GM12878 (cell line): ENCODE measurements at regions not wholly inside any gene's neighbourhood (a gene's known extent, or its start where the extent isn't known, plus 50 kb on each side); places are given as distances from the start of the nearest gene placed in this dataset.

Source experiments
- CBX3 ChIP-seq: fragments of 200-600 bp; sonication (generic); IDR thresholded peaks from 2 replicates; pipeline ENCODE4 v1.6.1; 2016; ENCODE audit warnings: low read depth, borderline replicate concordance
- CHD4 ChIP-seq: fragments of 200-600 bp; sonication (generic); IDR thresholded peaks from 2 replicates; pipeline ENCODE4 v1.6.1; 2016; ENCODE audit warnings: mild to moderate bottlenecking
- ESRRA ChIP-seq: IDR thresholded peaks from 2 replicates; pipeline ENCODE4 v1.6.1; 2012; ENCODE audit warnings: mild to moderate bottlenecking, low read length, improper control_type of control experiment
- ETV6 ChIP-seq, 2 experiments: fragments of 450-650 bp in 1 of 2; IDR thresholded peaks in 1 of 2; conservative IDR thresholded peaks in 1 of 2; 2 replicates each; pipeline ENCODE4 v1.6.1; 2014; ENCODE audit warnings: antibody characterized with exemption in 1 of 2, borderline replicate concordance in 1 of 2, low read depth in 1 of 2, mild to moderate bottlenecking in 1 of 2, moderate library complexity in 1 of 2
- FOXK2 ChIP-seq: fragments of 450-650 bp; IDR thresholded peaks from 2 replicates; pipeline ENCODE4 v1.6.1; 2017; ENCODE audit warnings: mild to moderate bottlenecking, moderate library complexity
- GABPA ChIP-seq: IDR thresholded peaks from 2 replicates; pipeline ENCODE4 v1.6.1; 2014; ENCODE audit warnings: antibody characterized with exemption, low read depth, mild to moderate bottlenecking, inconsistent platforms
- MEF2A ChIP-seq: IDR thresholded peaks from 2 replicates; pipeline ENCODE4 v1.6.1; 2011; ENCODE audit warnings: low read depth, mild to moderate bottlenecking, low read length, moderate library complexity; ENCODE audit not compliant: insufficient read depth
- POLR2AphosphoS2 ChIP-seq: IDR thresholded peaks from 2 replicates; pipeline ENCODE4 v1.6.1; 2011; ENCODE audit warnings: low read depth, mild to moderate bottlenecking, low read length, improper control_type of control experiment, moderate library complexity
- RAD21 ChIP-seq: IDR thresholded peaks from 2 replicates; pipeline ENCODE4 v1.6.1; 2011; ENCODE audit warnings: mild to moderate bottlenecking, low read depth, low read length, moderate library complexity; ENCODE audit not compliant: insufficient read depth
- RB1 ChIP-seq: fragments of 450-650 bp; formaldehyde crosslinking; IDR thresholded peaks from 2 replicates; pipeline ENCODE4 v1.6.1; 2017; ENCODE audit warnings: mild to moderate bottlenecking, borderline replicate concordance
- SIN3A ChIP-seq: IDR thresholded peaks from 2 replicates; pipeline ENCODE4 v1.6.1; 2012; ENCODE audit warnings: low read depth, low read length, improper control_type of control experiment
- SMC3 ChIP-seq: IDR thresholded peaks from 2 replicates; pipeline ENCODE4 v1.6.1; 2011; ENCODE audit warnings: low read length, improper control_type of control experiment, borderline replicate concordance
- TCF12 ChIP-seq: IDR thresholded peaks from 2 replicates; pipeline ENCODE4 v1.6.1; 2011; ENCODE audit warnings: low read depth, mild to moderate bottlenecking, low read length
- ZNF207 ChIP-seq: fragments of 450-650 bp; IDR thresholded peaks from 2 replicates; pipeline ENCODE4 v1.6.1; 2014; ENCODE audit warnings: antibody characterized with exemption, mild to moderate bottlenecking, borderline replicate concordance
- ZNF217 ChIP-seq: fragments of 450-650 bp; IDR thresholded peaks from 2 replicates; pipeline ENCODE4 v1.6.1; 2017; ENCODE audit warnings: antibody characterized with exemption, mild to moderate bottlenecking
- TF ChIP-seq, protein P1 (sequence below): IDR thresholded peaks from 2 replicates; pipeline ENCODE4 v1.6.1; 2012; ENCODE audit warnings: improper control_type of control experiment, low read depth, low read length; ENCODE audit not compliant: insufficient replicate concordance
- TF ChIP-seq, protein P2 (sequence below): fragments of 450-650 bp; IDR thresholded peaks from 2 replicates; pipeline ENCODE4 v1.6.1; 2017; ENCODE audit warnings: mild to moderate bottlenecking, moderate library complexity
- TF ChIP-seq, protein P3 (sequence below): fragments of 450-650 bp; IDR thresholded peaks from 2 replicates; pipeline ENCODE4 v1.6.1; 2017; ENCODE audit warnings: mild to moderate bottlenecking, moderate library complexity

DNA sequence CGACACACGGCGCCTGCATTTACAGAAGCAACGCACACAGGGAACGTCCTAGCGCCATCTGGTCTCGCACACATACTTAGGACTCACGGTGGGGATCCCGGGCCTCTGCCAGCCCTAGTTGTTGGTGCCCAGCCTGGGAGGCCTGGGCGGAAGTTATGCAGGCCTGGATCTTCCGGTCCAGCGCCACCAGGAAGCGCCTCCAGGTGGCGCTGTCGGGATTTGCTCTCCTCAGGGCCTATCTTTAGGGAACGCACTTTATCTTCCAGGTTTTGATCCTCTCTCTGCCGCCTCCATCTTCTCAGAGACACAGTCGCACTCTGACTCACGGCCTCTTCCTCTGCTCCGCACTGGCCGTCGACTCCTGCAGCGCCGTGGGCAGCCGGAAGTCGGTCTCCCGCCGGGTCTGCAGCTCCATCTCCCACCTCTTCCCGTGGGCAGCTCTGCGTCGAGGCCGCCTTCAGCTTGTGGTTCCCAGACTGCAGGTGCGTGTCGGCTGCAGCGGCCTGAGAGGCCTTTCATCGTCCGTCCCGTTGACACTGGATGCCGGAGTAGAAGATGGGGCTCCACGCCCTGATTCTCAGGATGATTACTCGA lies 760.4 kb downstream of the TMEM121 start (continued):
- no peak for TF ChIP-seq ZNF207
- TF ChIP-seq CBX3: no peak
- no peak for TF ChIP-seq ETV6 (conservative IDR thresholded peaks at IDR 0.05 in 1 of 2, IDR thresholded peaks at IDR 0.05 in 1 of 2; ENCODE audit: borderline replicate concordance in 1 of 2, low read depth in 1 of 2)
- TF ChIP-seq, protein P1, sequence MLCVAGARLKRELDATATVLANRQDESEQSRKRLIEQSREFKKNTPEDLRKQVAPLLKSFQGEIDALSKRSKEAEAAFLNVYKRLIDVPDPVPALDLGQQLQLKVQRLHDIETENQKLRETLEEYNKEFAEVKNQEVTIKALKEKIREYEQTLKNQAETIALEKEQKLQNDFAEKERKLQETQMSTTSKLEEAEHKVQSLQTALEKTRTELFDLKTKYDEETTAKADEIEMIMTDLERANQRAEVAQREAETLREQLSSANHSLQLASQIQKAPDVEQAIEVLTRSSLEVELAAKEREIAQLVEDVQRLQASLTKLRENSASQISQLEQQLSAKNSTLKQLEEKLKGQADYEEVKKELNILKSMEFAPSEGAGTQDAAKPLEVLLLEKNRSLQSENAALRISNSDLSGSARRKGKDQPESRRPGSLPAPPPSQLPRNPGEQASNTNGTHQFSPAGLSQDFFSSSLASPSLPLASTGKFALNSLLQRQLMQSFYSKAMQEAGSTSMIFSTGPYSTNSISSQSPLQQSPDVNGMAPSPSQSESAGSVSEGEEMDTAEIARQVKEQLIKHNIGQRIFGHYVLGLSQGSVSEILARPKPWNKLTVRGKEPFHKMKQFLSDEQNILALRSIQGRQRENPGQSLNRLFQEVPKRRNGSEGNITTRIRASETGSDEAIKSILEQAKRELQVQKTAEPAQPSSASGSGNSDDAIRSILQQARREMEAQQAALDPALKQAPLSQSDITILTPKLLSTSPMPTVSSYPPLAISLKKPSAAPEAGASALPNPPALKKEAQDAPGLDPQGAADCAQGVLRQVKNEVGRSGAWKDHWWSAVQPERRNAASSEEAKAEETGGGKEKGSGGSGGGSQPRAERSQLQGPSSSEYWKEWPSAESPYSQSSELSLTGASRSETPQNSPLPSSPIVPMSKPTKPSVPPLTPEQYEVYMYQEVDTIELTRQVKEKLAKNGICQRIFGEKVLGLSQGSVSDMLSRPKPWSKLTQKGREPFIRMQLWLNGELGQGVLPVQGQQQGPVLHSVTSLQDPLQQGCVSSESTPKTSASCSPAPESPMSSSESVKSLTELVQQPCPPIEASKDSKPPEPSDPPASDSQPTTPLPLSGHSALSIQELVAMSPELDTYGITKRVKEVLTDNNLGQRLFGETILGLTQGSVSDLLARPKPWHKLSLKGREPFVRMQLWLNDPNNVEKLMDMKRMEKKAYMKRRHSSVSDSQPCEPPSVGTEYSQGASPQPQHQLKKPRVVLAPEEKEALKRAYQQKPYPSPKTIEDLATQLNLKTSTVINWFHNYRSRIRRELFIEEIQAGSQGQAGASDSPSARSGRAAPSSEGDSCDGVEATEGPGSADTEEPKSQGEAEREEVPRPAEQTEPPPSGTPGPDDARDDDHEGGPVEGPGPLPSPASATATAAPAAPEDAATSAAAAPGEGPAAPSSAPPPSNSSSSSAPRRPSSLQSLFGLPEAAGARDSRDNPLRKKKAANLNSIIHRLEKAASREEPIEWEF: no peak
- 0 out of 2 replicates have a peak, but pooled peaks have one; percentile 34 for TF ChIP-seq GABPA
- no peak for TF ChIP-seq TCF12
- TF ChIP-seq RB1: no peak
- TF ChIP-seq, protein P2, sequence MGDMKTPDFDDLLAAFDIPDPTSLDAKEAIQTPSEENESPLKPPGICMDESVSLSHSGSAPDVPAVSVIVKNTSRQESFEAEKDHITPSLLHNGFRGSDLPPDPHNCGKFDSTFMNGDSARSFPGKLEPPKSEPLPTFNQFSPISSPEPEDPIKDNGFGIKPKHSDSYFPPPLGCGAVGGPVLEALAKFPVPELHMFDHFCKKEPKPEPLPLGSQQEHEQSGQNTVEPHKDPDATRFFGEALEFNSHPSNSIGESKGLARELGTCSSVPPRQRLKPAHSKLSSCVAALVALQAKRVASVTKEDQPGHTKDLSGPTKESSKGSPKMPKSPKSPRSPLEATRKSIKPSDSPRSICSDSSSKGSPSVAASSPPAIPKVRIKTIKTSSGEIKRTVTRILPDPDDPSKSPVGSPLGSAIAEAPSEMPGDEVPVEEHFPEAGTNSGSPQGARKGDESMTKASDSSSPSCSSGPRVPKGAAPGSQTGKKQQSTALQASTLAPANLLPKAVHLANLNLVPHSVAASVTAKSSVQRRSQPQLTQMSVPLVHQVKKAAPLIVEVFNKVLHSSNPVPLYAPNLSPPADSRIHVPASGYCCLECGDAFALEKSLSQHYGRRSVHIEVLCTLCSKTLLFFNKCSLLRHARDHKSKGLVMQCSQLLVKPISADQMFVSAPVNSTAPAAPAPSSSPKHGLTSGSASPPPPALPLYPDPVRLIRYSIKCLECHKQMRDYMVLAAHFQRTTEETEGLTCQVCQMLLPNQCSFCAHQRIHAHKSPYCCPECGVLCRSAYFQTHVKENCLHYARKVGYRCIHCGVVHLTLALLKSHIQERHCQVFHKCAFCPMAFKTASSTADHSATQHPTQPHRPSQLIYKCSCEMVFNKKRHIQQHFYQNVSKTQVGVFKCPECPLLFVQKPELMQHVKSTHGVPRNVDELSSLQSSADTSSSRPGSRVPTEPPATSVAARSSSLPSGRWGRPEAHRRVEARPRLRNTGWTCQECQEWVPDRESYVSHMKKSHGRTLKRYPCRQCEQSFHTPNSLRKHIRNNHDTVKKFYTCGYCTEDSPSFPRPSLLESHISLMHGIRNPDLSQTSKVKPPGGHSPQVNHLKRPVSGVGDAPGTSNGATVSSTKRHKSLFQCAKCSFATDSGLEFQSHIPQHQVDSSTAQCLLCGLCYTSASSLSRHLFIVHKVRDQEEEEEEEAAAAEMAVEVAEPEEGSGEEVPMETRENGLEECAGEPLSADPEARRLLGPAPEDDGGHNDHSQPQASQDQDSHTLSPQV: no peak
- no peak for TF ChIP-seq FOXK2
- TF ChIP-seq SMC3: peak; percentile 48; the same call in 1 of the 2 replicates
- TF ChIP-seq, protein P3, sequence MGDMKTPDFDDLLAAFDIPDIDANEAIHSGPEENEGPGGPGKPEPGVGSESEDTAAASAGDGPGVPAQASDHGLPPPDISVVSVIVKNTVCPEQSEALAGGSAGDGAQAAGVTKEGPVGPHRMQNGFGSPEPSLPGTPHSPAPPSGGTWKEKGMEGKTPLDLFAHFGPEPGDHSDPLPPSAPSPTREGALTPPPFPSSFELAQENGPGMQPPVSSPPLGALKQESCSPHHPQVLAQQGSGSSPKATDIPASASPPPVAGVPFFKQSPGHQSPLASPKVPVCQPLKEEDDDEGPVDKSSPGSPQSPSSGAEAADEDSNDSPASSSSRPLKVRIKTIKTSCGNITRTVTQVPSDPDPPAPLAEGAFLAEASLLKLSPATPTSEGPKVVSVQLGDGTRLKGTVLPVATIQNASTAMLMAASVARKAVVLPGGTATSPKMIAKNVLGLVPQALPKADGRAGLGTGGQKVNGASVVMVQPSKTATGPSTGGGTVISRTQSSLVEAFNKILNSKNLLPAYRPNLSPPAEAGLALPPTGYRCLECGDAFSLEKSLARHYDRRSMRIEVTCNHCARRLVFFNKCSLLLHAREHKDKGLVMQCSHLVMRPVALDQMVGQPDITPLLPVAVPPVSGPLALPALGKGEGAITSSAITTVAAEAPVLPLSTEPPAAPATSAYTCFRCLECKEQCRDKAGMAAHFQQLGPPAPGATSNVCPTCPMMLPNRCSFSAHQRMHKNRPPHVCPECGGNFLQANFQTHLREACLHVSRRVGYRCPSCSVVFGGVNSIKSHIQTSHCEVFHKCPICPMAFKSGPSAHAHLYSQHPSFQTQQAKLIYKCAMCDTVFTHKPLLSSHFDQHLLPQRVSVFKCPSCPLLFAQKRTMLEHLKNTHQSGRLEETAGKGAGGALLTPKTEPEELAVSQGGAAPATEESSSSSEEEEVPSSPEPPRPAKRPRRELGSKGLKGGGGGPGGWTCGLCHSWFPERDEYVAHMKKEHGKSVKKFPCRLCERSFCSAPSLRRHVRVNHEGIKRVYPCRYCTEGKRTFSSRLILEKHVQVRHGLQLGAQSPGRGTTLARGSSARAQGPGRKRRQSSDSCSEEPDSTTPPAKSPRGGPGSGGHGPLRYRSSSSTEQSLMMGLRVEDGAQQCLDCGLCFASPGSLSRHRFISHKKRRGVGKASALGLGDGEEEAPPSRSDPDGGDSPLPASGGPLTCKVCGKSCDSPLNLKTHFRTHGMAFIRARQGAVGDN: no peak
- TF ChIP-seq POLR2AphosphoS2: no peak
- TF ChIP-seq MEF2A: no peak
- no peak for TF ChIP-seq CHD4
- TF ChIP-seq ESRRA: no peak
- no peak for TF ChIP-seq SIN3A
- TF ChIP-seq ZNF217: no peak
- TF ChIP-seq RAD21: peak; percentile 26; the same call in 1 of the 2 replicates
